Cardiac fibroblast (primary cell): ENCODE measurements at regions not wholly inside any gene's neighbourhood (a gene's known extent, or its start where the extent isn't known, plus 50 kb on each side); places are given as distances from the start of the nearest gene placed in this dataset.

Experiments
- DNase-seq, 2 donors: peaks; one replicate each; pipeline versions ENCODE4 v3.0.0 to v3.0.0-alpha.2; 2010; ENCODE audit warnings: low read depth in 2 of 2
- H3K4me3 ChIP-seq, 2 donors: replicated peaks in 1 of 2; 1 replicate in 1 of 2; 2 replicates in 1 of 2; pipeline ENCODE4 v1.5.1; 2011; ENCODE audit warnings: low read depth in 2 of 2, low read length in 2 of 2, mild to moderate bottlenecking in 2 of 2, moderate library complexity in 1 of 2
- CTCF ChIP-seq: IDR thresholded peaks from one replicate; pipeline ENCODE4 v1.5.1; 2011; ENCODE audit warnings: low read depth, mild to moderate bottlenecking, low read length, inconsistent platforms

- no peak overlapping the region for H3K4me3 ChIP-seq
- TF ChIP-seq CTCF = no peak
- no peak for DNase-seq
Observed at GRCh38 chr5:33067291-33067690, 356.2 kb downstream of the NPR3 start.

- TF ChIP-seq CTCF = no peak
- DNase-seq = peak in 1 of 2 donors; percentile 25
Observed at GRCh38 chr5:33068786-33069185, 357.7 kb downstream of the NPR3 start.

GRCh38 chr5:33072296-33072695 lies 361.2 kb downstream of the NPR3 start:
- H3K4me3 ChIP-seq = no peak overlapping the region
- TF ChIP-seq CTCF = no peak
- DNase-seq = no peak

More at GRCh38 chr5:33068786-33069185, 357.7 kb downstream of the NPR3 start:
- H3K4me3 ChIP-seq = no peak overlapping the region

GRCh38 chr5:33072726-33073125 lies 361.6 kb downstream of the NPR3 start:
- no peak for DNase-seq
- H3K4me3 ChIP-seq = no peak overlapping the region
- TF ChIP-seq CTCF = no peak

GRCh38 chr5:33073881-33074327 lies 362.8 kb downstream of the NPR3 start:
- H3K4me3 ChIP-seq = no peak overlapping the region
- TF ChIP-seq CTCF = no peak
- no peak for DNase-seq

- peak in 1 of 2 donors; percentile 52 for DNase-seq
- no peak for TF ChIP-seq CTCF
- no peak overlapping the region for H3K4me3 ChIP-seq
Observed at GRCh38 chr5:33074548-33074947, 363.4 kb downstream of the NPR3 start.

- TF ChIP-seq CTCF = no peak
- H3K4me3 ChIP-seq = no peak overlapping the region
- DNase-seq = peak in 1 of 2 donors; percentile 40
Observed at GRCh38 chr5:33075731-33076130, 364.6 kb downstream of the NPR3 start.
